ENCODE measurements at regions not wholly inside any gene's neighbourhood (a gene's known extent, or its start where the extent isn't known, plus 50 kb on each side); places are given as distances from the start of the nearest gene placed in this dataset.
"Not testable (repeated sequence)": the region's sequence is repeated elsewhere in the genome, so short reads cannot be mapped to it uniquely, and the experiment has no call there.

DNA sequence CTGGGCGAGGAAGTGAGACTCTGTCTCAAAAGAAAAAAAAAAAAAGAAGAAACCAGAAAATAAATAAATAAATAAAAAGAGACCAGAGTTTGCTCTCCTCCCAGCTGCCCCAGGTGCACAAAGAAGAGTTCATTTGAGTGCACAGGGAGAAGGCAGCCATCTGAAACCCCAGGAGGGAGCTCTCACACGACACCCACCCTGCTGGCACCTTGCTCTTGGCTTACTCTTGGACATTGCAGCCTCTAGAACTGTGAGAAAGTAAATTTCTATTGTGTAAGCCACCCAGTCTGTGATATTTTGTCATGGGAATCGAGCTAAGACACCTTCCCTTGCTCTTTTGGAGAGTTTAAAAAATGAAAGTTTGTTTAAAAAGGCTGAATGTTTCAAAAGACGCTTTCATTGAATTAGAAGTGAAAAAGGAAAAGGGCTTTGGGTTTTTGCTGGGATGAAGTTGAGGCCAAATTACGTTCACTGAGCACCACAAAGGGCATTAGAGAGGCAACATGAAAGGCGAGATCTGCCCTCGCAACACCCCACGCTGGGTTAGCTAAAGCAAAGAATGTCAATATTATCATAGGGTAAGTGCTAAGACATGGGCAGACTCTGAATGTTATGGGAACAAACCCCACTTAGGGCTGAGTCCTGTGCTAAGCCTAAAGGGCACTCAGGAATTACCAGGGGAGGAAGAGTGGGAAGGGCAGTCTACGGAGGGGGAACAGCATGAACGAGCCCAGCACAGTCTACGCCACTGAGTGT lies 128.9 kb upstream of the RIOK3 start:
- no peaks in the 10 kb centered on the region for H3K27me3 ChIP-seq (ENCODE audit: control insufficient read depth in 1 of 2, insufficient read depth in 2 of 2, low read length in 1 of 2)
- 45 to 51% methylated on average over 11 of the region's 11 CpGs for WGBS, 2 donors
- no peaks in the 10 kb centered on the region for H3K36me3 ChIP-seq (ENCODE audit: control insufficient read depth in 1 of 2, insufficient read depth in 2 of 2, low read length in 1 of 2)
- no peaks in the 10 kb centered on the region for H3K4me1 ChIP-seq (ENCODE audit: control insufficient read depth in 1 of 2, insufficient read depth in 2 of 2, low read length in 2 of 2)
- H3K27ac ChIP-seq (ENCODE audit: low read depth in 1 of 2, low read length in 2 of 2) = no peak overlapping the region
- ATAC-seq (ENCODE audit: low FRiP score) = no peak
- no peaks in the 10 kb centered on the region for H3K9me3 ChIP-seq (ENCODE audit: control insufficient read depth, low read length)
- DNase-seq = no peak
- no peak overlapping the region for H3K4me3 ChIP-seq (ENCODE audit: low read length in 2 of 2)
- intact Hi-C loops (cut with DNase I) = no loop called here

DNA sequence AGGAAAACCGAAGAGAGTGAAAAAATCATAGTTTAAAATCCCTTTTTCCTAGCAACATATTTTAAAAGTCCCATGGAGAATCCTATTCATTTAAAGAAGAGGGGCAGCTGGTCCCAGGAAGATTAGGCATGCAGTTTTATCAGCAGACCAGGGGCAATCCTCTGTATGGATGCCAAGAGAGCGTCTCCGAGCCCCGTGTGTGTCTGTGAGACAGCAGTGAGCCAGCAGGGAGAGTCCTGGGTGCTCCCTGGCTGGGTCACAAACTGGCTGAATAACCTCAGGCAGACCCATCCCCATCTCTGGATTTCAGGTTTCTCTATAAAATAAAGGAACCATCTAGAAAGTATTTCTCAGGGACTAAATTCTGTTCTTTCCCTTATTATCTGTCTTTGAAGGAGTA lies 128.2 kb upstream of the RIOK3 start:
- Histone ChIP-seq H3K36me3 (ENCODE audit: control insufficient read depth in 1 of 2, insufficient read depth in 2 of 2, low read length in 1 of 2) (no peaks in the 10 kb centered on the region), H3K4me1 (ENCODE audit: control insufficient read depth in 1 of 2, insufficient read depth in 2 of 2, low read length in 2 of 2) (no peaks in the 10 kb centered on the region), H3K27ac (ENCODE audit: low read depth in 1 of 2, low read length in 2 of 2) (no peak overlapping the region), H3K9me3 (ENCODE audit: control insufficient read depth, low read length) (no peaks in the 10 kb centered on the region), H3K27me3 (ENCODE audit: control insufficient read depth in 1 of 2, insufficient read depth in 2 of 2, low read length in 1 of 2) (no peaks in the 10 kb centered on the region), H3K4me3 (ENCODE audit: low read length in 2 of 2) (no peak overlapping the region)
- WGBS, 2 donors = 45 to 56% methylated on average over 4 of the region's 4 CpGs
- intact Hi-C loops (cut with DNase I) = no loop called here
- ATAC-seq (ENCODE audit: low FRiP score) (no peak), DNase-seq (no peak)

DNA sequence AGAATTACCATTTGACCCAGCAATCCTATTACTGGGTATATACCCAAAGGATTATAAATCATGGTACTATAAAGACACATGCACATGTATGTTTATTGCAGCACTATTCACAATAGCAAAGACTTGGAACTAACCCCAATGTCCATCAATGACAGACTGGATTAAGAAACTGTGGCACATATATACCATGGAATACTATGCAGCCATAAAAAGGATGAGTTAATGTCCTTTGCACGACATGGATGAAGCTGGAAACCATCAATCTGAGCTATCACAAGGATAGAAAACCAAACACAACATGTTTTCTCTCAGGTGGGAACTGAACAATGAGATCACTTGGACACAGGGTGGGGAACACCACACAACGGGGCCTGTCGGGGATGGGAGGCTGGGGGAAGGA lies 123.4 kb upstream of the RIOK3 start:
- H3K36me3 ChIP-seq (ENCODE audit: control insufficient read depth in 1 of 2, insufficient read depth in 2 of 2, low read length in 1 of 2); H3K9me3 ChIP-seq (ENCODE audit: control insufficient read depth, low read length); intact Hi-C loops (cut with DNase I): not testable (repeated sequence)

DNA sequence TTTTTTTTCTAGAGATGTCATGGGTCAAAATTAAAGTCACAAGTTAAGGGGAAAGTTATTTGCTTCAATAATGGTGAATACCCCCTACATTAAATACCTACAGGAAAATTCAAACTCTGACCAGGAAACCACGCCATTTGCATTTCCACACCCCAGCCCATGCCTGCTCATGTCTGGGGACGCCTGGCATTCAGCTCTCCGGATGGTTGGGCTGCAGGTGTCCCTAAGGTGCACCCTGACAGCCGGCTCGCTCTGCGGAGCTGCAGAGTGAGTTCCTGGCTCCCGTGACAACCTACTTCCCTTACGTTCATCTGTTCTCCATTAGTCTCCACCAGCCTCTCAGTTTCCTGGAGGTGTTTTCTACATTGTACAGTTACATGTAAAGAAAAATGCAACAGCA lies 122.7 kb upstream of the RIOK3 start:
- Histone ChIP-seq H3K4me1 (ENCODE audit: control insufficient read depth in 1 of 2, insufficient read depth in 2 of 2, low read length in 2 of 2) (no peaks in the 10 kb centered on the region), H3K9me3 (ENCODE audit: control insufficient read depth, low read length) (no peaks in the 10 kb centered on the region), H3K27ac (ENCODE audit: low read depth in 1 of 2, low read length in 2 of 2) (no peak overlapping the region), H3K27me3 (ENCODE audit: control insufficient read depth in 1 of 2, insufficient read depth in 2 of 2, low read length in 1 of 2) (no peaks in the 10 kb centered on the region), H3K36me3 (ENCODE audit: control insufficient read depth in 1 of 2, insufficient read depth in 2 of 2, low read length in 1 of 2) (no peaks in the 10 kb centered on the region), H3K4me3 (ENCODE audit: low read length in 2 of 2) (no peak overlapping the region)
- 95 to 96% methylated on average over 8 of the region's 8 CpGs for WGBS, 2 donors
- DNase-seq = no peak
- intact Hi-C loops (cut with DNase I) = no loop called here
- no peak for ATAC-seq (ENCODE audit: low FRiP score)

More for the DNA sequence above, 123.4 kb upstream of the RIOK3 start:
- ATAC-seq (ENCODE audit: low FRiP score); H3K27me3 ChIP-seq (ENCODE audit: control insufficient read depth in 1 of 2, insufficient read depth in 2 of 2, low read length in 1 of 2); H3K4me3 ChIP-seq (ENCODE audit: low read length in 2 of 2); DNase-seq; H3K27ac ChIP-seq (ENCODE audit: low read depth in 1 of 2, low read length in 2 of 2); H3K4me1 ChIP-seq (ENCODE audit: control insufficient read depth in 1 of 2, insufficient read depth in 2 of 2, low read length in 2 of 2): not testable (repeated sequence)
- 92 to 95% methylated on average over 3 of the region's 3 CpGs for WGBS, 2 donors

DNA sequence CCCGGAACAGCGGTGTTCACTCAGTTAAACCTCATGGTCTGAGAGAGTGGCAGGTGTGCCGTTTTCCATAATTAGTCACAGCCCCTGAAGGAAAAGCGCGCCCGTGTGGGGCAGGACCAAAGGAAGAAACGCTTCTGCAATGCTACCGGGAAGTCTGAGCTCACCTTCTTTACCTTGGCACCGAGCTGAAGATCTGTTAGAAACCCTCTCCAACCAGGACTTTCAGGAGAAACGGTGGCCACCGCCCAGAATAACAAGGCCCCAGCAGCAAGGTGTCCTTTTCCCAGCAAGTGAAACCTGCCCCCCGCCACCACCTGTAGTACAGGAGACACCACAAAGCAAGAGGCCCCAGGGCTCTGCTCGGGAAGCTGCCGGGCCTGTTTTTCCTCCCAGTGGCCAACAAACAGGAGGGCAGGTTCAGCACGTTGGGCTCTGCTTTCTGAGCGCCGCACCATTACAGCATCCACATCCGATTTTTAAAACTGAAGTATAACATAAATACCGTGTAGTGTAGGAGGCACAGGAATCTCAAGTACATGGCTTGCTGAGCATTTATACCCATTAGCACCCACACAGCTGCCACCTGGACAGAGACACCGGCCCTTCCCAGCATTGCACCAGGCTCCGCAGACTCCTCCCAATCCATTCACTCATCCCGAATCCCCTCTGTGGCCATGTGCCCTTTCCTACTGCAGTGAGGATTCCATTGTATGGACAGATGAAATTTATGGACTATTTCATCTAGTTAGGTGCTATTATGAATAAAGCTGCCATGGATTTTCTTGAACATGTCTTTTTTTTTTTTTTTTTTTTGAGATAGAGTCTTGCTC lies 121.8 kb upstream of the RIOK3 start:
- intact Hi-C loops (cut with DNase I) = no loop called here
- Histone ChIP-seq H3K4me1 (ENCODE audit: control insufficient read depth in 1 of 2, insufficient read depth in 2 of 2, low read length in 2 of 2) (no peaks in the 10 kb centered on the region), H3K36me3 (ENCODE audit: control insufficient read depth in 1 of 2, insufficient read depth in 2 of 2, low read length in 1 of 2) (no peaks in the 10 kb centered on the region), H3K27me3 (ENCODE audit: control insufficient read depth in 1 of 2, insufficient read depth in 2 of 2, low read length in 1 of 2) (no peaks in the 10 kb centered on the region), H3K9me3 (ENCODE audit: control insufficient read depth, low read length) (no peaks in the 10 kb centered on the region), H3K27ac (ENCODE audit: low read depth in 1 of 2, low read length in 2 of 2) (no peak overlapping the region), H3K4me3 (ENCODE audit: low read length in 2 of 2) (no peak overlapping the region)
- 90 to 92% methylated on average over 22 of the region's 22 CpGs for WGBS, 2 donors
- no peak for DNase-seq
- no peak for ATAC-seq (ENCODE audit: low FRiP score)

DNA sequence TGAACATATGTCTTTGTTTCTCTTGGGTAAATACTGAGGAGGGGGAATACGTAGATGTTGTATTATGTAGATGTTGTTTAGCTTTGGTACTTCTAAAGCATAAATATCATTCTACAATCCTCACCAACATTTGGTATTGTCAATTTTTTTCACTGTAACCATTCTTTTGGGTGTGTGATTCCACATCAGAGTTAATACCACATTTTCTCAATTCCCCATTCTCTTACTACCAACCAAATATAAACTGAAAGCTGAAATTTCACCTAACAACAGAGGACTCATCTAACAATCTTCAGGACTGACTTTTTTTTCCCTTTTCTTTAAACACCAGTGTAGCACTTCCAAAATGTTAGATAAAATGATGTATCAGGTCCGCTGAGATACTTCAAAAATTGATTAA lies 120.7 kb upstream of the RIOK3 start:
- no peaks in the 10 kb centered on the region for H3K9me3 ChIP-seq (ENCODE audit: control insufficient read depth, low read length)

DNA sequence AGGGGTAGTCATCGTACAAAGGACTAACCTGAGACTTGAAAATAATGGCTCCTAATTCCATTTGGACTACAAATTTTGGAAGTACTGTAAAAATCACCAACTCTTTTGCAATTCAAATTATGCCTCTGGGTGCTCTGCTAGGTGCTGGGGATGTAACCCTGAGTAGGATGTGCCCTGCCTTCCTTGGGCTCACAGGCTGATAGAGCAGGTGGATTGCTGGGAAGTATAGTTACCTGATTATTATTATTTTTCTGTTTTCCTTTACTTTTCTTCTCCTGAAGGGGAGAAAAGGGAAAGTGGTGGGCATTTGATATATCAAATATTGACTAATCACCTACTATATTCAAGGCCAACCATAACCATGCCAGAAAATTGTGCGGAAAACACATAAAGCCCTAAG lies 119.3 kb upstream of the RIOK3 start:
- no peak for ATAC-seq (ENCODE audit: low FRiP score)
- DNase-seq = no peak
- Histone ChIP-seq H3K4me3 (ENCODE audit: low read length in 2 of 2) (no peak overlapping the region), H3K36me3 (ENCODE audit: control insufficient read depth in 1 of 2, insufficient read depth in 2 of 2, low read length in 1 of 2) (no peaks in the 10 kb centered on the region), H3K4me1 (ENCODE audit: control insufficient read depth in 1 of 2, insufficient read depth in 2 of 2, low read length in 2 of 2) (no peaks in the 10 kb centered on the region), H3K27me3 (ENCODE audit: control insufficient read depth in 1 of 2, insufficient read depth in 2 of 2, low read length in 1 of 2) (no peaks in the 10 kb centered on the region), H3K9me3 (ENCODE audit: control insufficient read depth, low read length) (no peaks in the 10 kb centered on the region), H3K27ac (ENCODE audit: low read depth in 1 of 2, low read length in 2 of 2) (no peak overlapping the region)
- intact Hi-C loops (cut with DNase I) = no loop called here
- WGBS, 2 donors = 46 to 50% methylated on average over 2 of the region's 2 CpGs

More for the DNA sequence above, 120.7 kb upstream of the RIOK3 start:
- Histone ChIP-seq H3K36me3 (ENCODE audit: control insufficient read depth in 1 of 2, insufficient read depth in 2 of 2, low read length in 1 of 2) (no peaks in the 10 kb centered on the region), H3K27me3 (ENCODE audit: control insufficient read depth in 1 of 2, insufficient read depth in 2 of 2, low read length in 1 of 2) (no peaks in the 10 kb centered on the region), H3K4me1 (ENCODE audit: control insufficient read depth in 1 of 2, insufficient read depth in 2 of 2, low read length in 2 of 2) (no peaks in the 10 kb centered on the region), H3K4me3 (ENCODE audit: low read length in 2 of 2) (no peak overlapping the region), H3K27ac (ENCODE audit: low read depth in 1 of 2, low read length in 2 of 2) (no peak overlapping the region)
- DNase-seq (no peak), ATAC-seq (ENCODE audit: low FRiP score) (no peak)
- intact Hi-C loops (cut with DNase I) = no loop called here
- WGBS, 2 donors = 96 to 97% methylated on average over 2 of the region's 2 CpGs

DNA sequence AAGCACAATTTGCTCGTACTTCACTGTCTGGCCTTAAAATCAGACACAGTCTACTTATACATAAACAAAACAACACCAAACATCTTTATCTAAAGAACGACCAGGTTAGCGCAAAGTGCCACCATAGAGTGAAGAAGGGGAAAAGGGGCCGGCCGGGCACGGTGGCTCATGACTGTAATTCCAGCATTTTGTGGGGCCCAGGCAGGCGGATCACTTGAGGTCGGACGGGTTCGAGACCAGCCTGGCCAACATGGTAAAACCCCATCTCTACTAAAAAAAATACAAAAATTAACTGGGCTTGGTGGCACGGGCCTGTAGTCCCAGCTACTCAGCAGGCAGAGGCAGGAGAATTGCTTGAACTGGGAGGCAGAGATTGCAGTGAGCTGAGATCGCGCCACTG lies 118.5 kb upstream of the RIOK3 start:
- no peaks in the 10 kb centered on the region for H3K36me3 ChIP-seq (ENCODE audit: control insufficient read depth in 1 of 2, insufficient read depth in 2 of 2, low read length in 1 of 2)
- no peaks in the 10 kb centered on the region for H3K9me3 ChIP-seq (ENCODE audit: control insufficient read depth, low read length)
- no peaks in the 10 kb centered on the region for H3K27me3 ChIP-seq (ENCODE audit: control insufficient read depth in 1 of 2, insufficient read depth in 2 of 2, low read length in 1 of 2)
- no peak for DNase-seq
- H3K4me1 ChIP-seq (ENCODE audit: control insufficient read depth in 1 of 2, insufficient read depth in 2 of 2, low read length in 2 of 2) = no peaks in the 10 kb centered on the region
- ATAC-seq (ENCODE audit: low FRiP score) = no peak
- intact Hi-C loops (cut with DNase I) = no loop called here
- 94 to 97% methylated on average over 13 of the region's 13 CpGs for WGBS, 2 donors
- no peak overlapping the region for H3K27ac ChIP-seq (ENCODE audit: low read depth in 1 of 2, low read length in 2 of 2)
- no peak overlapping the region for H3K4me3 ChIP-seq (ENCODE audit: low read length in 2 of 2)

DNA sequence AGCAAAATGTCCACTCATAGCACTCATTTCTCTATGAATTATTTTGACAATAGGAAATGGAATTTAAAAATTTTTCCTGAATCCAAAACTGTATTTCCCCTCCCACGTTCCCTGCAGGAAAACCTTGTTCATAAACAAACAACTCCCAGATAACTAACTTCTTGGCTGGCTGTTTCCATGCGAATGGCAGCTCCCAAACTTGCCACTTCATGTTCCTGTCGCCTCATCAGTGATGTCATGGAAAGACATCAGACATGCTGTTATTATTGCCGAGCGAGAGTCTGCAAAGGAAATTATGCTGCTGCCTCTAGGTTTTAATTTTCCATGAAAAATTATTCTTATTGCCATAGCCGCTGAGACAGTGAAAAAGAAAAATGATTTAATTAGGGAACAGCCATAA lies 117.0 kb upstream of the RIOK3 start:
- DNase-seq (no peak), ATAC-seq (ENCODE audit: low FRiP score) (no peak)
- no peaks in the 10 kb centered on the region for H3K27me3 ChIP-seq (ENCODE audit: control insufficient read depth in 1 of 2, insufficient read depth in 2 of 2, low read length in 1 of 2)
- intact Hi-C loops (cut with DNase I) = no loop called here
- no peaks in the 10 kb centered on the region for H3K9me3 ChIP-seq (ENCODE audit: control insufficient read depth, low read length)
- no peaks in the 10 kb centered on the region for H3K36me3 ChIP-seq (ENCODE audit: control insufficient read depth in 1 of 2, insufficient read depth in 2 of 2, low read length in 1 of 2)
- H3K27ac ChIP-seq (ENCODE audit: low read depth in 1 of 2, low read length in 2 of 2) = no peak overlapping the region
- H3K4me1 ChIP-seq (ENCODE audit: control insufficient read depth in 1 of 2, insufficient read depth in 2 of 2, low read length in 2 of 2) = no peaks in the 10 kb centered on the region
- 42 to 51% methylated on average over 6 of the region's 6 CpGs for WGBS, 2 donors
- no peak overlapping the region for H3K4me3 ChIP-seq (ENCODE audit: low read length in 2 of 2)

Data from aorta (tissue), 5 donors.